Dendritic cell treated with granulocyte-macrophage colony-stimulating factor and Interleukin-4, amounts not matched to agents 40 ng/mL and 50 ng/mL, for 4 days (primary cell): ENCODE measurements at regions not wholly inside any gene's neighbourhood (a gene's known extent, or its start where the extent isn't known, plus 50 kb on each side); places are given as distances from the start of the nearest gene placed in this dataset.
"Not testable (repeated sequence)": the region's sequence is repeated elsewhere in the genome, so short reads cannot be mapped to it uniquely, and the experiment has no call there.

Source experiments
- H3K27ac Mint-ChIP-seq: one replicate; pipeline ENCODE4 v1.8.0; 2022; ENCODE audit warnings: mild to moderate bottlenecking, mixed read lengths
- H3K27me3 Mint-ChIP-seq: one replicate; pipeline ENCODE4 v1.8.0; 2022; ENCODE audit warnings: mild to moderate bottlenecking, mixed read lengths
- H3K36me3 Mint-ChIP-seq: one replicate; pipeline ENCODE4 v1.8.0; 2022; ENCODE audit warnings: low read depth, mixed read lengths
- H3K4me1 Mint-ChIP-seq: one replicate; pipeline ENCODE4 v1.8.0; 2022; ENCODE audit warnings: low read depth, mixed read lengths
- H3K4me3 Mint-ChIP-seq: one replicate; pipeline ENCODE4 v1.8.0; 2022; ENCODE audit warnings: mild to moderate bottlenecking, moderate library complexity, mixed read lengths
- H3K9me3 Mint-ChIP-seq: one replicate; pipeline ENCODE4 v1.8.0; 2022; ENCODE audit warnings: mixed read lengths
- intact Hi-C: fragments of 100-400 bp; cut with micrococcal nuclease; formaldehyde crosslinking; loops from one replicate; pipeline ENCODE4 v1.15.0; 2022

- Mint-ChIP-seq H3K27ac (no peak overlapping the region), H3K27me3 (no peaks in the 10 kb centered on the region), H3K4me3 (no peak overlapping the region), H3K36me3 (no peaks in the 10 kb centered on the region), H3K4me1 (no peaks in the 10 kb centered on the region), H3K9me3 (peaks cover under 1% of the 10 kb centered on the region)
- intact Hi-C loops = no loop called here
Observed at GRCh38 chr22:49007013-49007653, 820.5 kb downstream of the BRD1 start.

- no peaks in the 10 kb centered on the region for H3K4me1 Mint-ChIP-seq
- no peak overlapping the region for H3K27ac Mint-ChIP-seq
- peaks cover 8% of the 10 kb centered on the region for H3K9me3 Mint-ChIP-seq
- intact Hi-C loops = no loop called here
- no peaks in the 10 kb centered on the region for H3K36me3 Mint-ChIP-seq
- H3K27me3 Mint-ChIP-seq = peaks cover 5% of the 10 kb centered on the region
- H3K4me3 Mint-ChIP-seq = no peak overlapping the region
Observed at GRCh38 chr22:49006207-49007012, 821.3 kb downstream of the BRD1 start.

- intact Hi-C loops = no loop called here
- Mint-ChIP-seq H3K9me3 (peaks cover 13% of the 10 kb centered on the region), H3K36me3 (no peaks in the 10 kb centered on the region), H3K27ac (no peak overlapping the region), H3K4me3 (no peak overlapping the region), H3K4me1 (no peaks in the 10 kb centered on the region), H3K27me3 (peaks cover 5% of the 10 kb centered on the region)
Observed at GRCh38 chr22:49005557-49005956, 822.1 kb downstream of the BRD1 start.

- H3K9me3 Mint-ChIP-seq = peaks cover 20% of the 10 kb centered on the region
- no peak overlapping the region for H3K4me3 Mint-ChIP-seq
- H3K27ac Mint-ChIP-seq = no peak overlapping the region
- intact Hi-C loops = no loop called here
- peaks cover 5% of the 10 kb centered on the region for H3K27me3 Mint-ChIP-seq
- H3K4me1 Mint-ChIP-seq = no peaks in the 10 kb centered on the region
- H3K36me3 Mint-ChIP-seq = no peaks in the 10 kb centered on the region
Observed at GRCh38 chr22:49004484-49005399, 822.9 kb downstream of the BRD1 start.

- intact Hi-C loops, H3K4me1 Mint-ChIP-seq, H3K27ac Mint-ChIP-seq, H3K27me3 Mint-ChIP-seq, H3K36me3 Mint-ChIP-seq, H3K4me3 Mint-ChIP-seq: not testable (repeated sequence)
- peaks cover 20% of the 10 kb centered on the region for H3K9me3 Mint-ChIP-seq
Observed at GRCh38 chr22:48997605-48998004, 830.1 kb downstream of the BRD1 start.

- Mint-ChIP-seq H3K27me3 (peaks cover 1% of the 10 kb centered on the region), H3K4me1 (no peaks in the 10 kb centered on the region), H3K27ac (no peak overlapping the region), H3K4me3 (no peak overlapping the region), H3K36me3 (no peaks in the 10 kb centered on the region), H3K9me3 (peaks cover 10% of the 10 kb centered on the region)
- intact Hi-C loops = no loop called here
Observed at GRCh38 chr22:48993655-48994054, 834.0 kb downstream of the BRD1 start.

- Mint-ChIP-seq H3K27me3 (no peaks in the 10 kb centered on the region), H3K36me3 (no peaks in the 10 kb centered on the region), H3K27ac (no peak overlapping the region), H3K4me3 (no peak overlapping the region), H3K4me1 (no peaks in the 10 kb centered on the region), H3K9me3 (no peaks in the 10 kb centered on the region)
- intact Hi-C loops = no loop called here
Observed at GRCh38 chr22:48984639-48985038, 843.0 kb downstream of the BRD1 start.

GRCh38 chr22:48982321-48982905 lies 845.3 kb downstream of the BRD1 start:
- H3K27me3 Mint-ChIP-seq = no peaks in the 10 kb centered on the region
- no peak overlapping the region for H3K4me3 Mint-ChIP-seq
- H3K27ac Mint-ChIP-seq = no peak overlapping the region
- H3K9me3 Mint-ChIP-seq = no peaks in the 10 kb centered on the region
- H3K4me1 Mint-ChIP-seq = no peaks in the 10 kb centered on the region
- intact Hi-C loops = no loop called here
- no peaks in the 10 kb centered on the region for H3K36me3 Mint-ChIP-seq

GRCh38 chr22:48981371-48982061 lies 846.2 kb downstream of the BRD1 start:
- Mint-ChIP-seq H3K27ac (no peak overlapping the region), H3K36me3 (no peaks in the 10 kb centered on the region), H3K4me3 (no peak overlapping the region), H3K27me3 (no peaks in the 10 kb centered on the region), H3K9me3 (no peaks in the 10 kb centered on the region), H3K4me1 (no peaks in the 10 kb centered on the region)
- intact Hi-C loops = no loop called here

GRCh38 chr22:48980918-48981317 lies 846.8 kb downstream of the BRD1 start:
- H3K27ac Mint-ChIP-seq = no peak overlapping the region
- intact Hi-C loops = no loop called here
- no peaks in the 10 kb centered on the region for H3K36me3 Mint-ChIP-seq
- no peaks in the 10 kb centered on the region for H3K4me1 Mint-ChIP-seq
- H3K27me3 Mint-ChIP-seq = no peaks in the 10 kb centered on the region
- no peak overlapping the region for H3K4me3 Mint-ChIP-seq
- H3K9me3 Mint-ChIP-seq = no peaks in the 10 kb centered on the region

GRCh38 chr22:48980409-48980808 lies 847.3 kb downstream of the BRD1 start:
- no peaks in the 10 kb centered on the region for H3K27me3 Mint-ChIP-seq
- no peaks in the 10 kb centered on the region for H3K36me3 Mint-ChIP-seq

GRCh38 chr22:48979482-48979881 lies 848.2 kb downstream of the BRD1 start:
- no peaks in the 10 kb centered on the region for H3K9me3 Mint-ChIP-seq
- no peaks in the 10 kb centered on the region for H3K4me1 Mint-ChIP-seq
- H3K36me3 Mint-ChIP-seq = no peaks in the 10 kb centered on the region
- H3K4me3 Mint-ChIP-seq = no peak overlapping the region
- H3K27me3 Mint-ChIP-seq = no peaks in the 10 kb centered on the region
- no peak overlapping the region for H3K27ac Mint-ChIP-seq
- intact Hi-C loops = no loop called here

More at GRCh38 chr22:48980409-48980808, 847.3 kb downstream of the BRD1 start:
- no peaks in the 10 kb centered on the region for H3K9me3 Mint-ChIP-seq
- H3K27ac Mint-ChIP-seq = no peak overlapping the region
- intact Hi-C loops = no loop called here
- H3K4me3 Mint-ChIP-seq = no peak overlapping the region
- H3K4me1 Mint-ChIP-seq = no peaks in the 10 kb centered on the region
